ENCODE measurements at regions not wholly inside any gene's neighbourhood (a gene's known extent, or its start where the extent isn't known, plus 50 kb on each side); places are given as distances from the start of the nearest gene placed in this dataset.

DNA sequence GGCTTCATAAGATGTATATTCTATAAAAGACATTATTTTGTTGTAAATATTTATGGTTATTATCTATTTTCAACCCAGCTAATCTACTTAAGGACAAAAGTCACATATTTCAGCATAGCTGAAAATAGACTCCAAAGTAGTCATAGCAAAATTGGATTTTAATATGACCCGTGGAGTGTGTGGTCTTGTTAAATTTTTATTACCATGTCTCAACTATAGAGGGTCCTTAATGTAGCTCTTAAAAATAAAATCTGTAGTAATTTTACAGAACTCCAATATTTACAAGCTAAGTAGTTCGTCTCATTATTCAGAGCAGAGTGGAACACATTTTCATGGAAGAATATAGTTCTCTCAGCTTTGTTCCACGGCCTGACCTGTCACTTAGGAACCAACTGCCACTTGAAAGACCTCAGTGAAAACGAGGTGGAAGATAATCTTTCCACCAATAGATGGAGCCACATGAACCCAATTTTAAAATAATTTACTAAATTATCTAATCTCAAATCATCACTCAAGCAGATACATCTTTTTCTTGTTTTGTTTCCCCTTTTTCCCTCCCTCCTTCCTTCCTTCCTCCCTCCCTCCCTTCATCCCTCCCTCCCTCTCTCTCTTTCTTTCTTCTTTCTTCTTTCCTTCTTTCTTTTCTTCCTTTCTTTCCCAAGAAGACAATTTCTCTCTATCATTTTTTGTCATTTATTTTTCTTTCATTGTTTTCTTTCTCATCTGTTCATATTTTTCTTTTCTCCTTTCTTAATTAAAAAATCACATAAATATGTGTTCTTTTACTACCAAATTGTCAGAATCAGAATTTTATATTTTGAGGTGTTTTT, 97.2 kb downstream of the CLDN1 start:
- no peak overlapping the region for H3K4me2 ChIP-seq (ENCODE audit: insufficient read depth, low read length)
- H3K27me3 ChIP-seq (ENCODE audit: insufficient read depth, low read length), result no peaks in the 10 kb centered on the region
- no peak overlapping the region for H3K27ac ChIP-seq (ENCODE audit: low read depth, low read length)
- no peak for DNase-seq (ENCODE audit: insufficient read length, low spot score, missing footprints)
- H3K4me3 ChIP-seq (ENCODE audit: insufficient read depth, low read length), result no peak overlapping the region
- no peaks in the 10 kb centered on the region for H3K36me3 ChIP-seq (ENCODE audit: insufficient read depth, low read length)
- H3K9me3 ChIP-seq (ENCODE audit: low read depth, low read length), result no peaks in the 10 kb centered on the region
- no peaks in the 10 kb centered on the region for H4K20me1 ChIP-seq (ENCODE audit: insufficient read depth, low read length)
- H3K79me2 ChIP-seq (ENCODE audit: insufficient read depth, low read length), result no peaks in the 10 kb centered on the region
- peaks cover 4% of the 10 kb centered on the region for H3K4me1 ChIP-seq (ENCODE audit: insufficient read depth, low read length)
- no peak overlapping the region for H2AFZ ChIP-seq (ENCODE audit: low read length)
- TF ChIP-seq, protein P1, sequence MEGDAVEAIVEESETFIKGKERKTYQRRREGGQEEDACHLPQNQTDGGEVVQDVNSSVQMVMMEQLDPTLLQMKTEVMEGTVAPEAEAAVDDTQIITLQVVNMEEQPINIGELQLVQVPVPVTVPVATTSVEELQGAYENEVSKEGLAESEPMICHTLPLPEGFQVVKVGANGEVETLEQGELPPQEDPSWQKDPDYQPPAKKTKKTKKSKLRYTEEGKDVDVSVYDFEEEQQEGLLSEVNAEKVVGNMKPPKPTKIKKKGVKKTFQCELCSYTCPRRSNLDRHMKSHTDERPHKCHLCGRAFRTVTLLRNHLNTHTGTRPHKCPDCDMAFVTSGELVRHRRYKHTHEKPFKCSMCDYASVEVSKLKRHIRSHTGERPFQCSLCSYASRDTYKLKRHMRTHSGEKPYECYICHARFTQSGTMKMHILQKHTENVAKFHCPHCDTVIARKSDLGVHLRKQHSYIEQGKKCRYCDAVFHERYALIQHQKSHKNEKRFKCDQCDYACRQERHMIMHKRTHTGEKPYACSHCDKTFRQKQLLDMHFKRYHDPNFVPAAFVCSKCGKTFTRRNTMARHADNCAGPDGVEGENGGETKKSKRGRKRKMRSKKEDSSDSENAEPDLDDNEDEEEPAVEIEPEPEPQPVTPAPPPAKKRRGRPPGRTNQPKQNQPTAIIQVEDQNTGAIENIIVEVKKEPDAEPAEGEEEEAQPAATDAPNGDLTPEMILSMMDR (IDR thresholded peaks at IDR 0.05; ENCODE audit: extremely low read depth, low read depth, low read length), result peak; percentile 54

DNA sequence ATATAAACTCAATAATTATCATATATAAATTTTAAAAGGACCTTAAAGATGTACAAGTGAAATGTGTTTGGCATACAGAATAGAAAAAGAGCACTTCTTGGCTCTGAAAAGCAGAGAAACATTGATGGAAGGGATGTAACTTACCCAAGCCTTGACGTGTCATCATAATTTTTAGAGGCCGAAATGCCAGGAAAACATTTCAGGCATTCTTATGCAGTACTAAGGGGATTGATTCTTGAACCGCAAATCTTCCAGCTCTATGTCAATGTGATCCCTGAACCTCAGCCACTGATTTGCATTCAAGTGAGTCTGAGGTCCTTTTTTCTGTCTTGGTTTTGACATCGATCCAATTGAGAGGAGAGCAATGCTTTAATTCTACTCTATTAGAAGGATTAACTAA, 97.8 kb downstream of the CLDN1 start:
- Histone ChIP-seq H3K79me2 (ENCODE audit: insufficient read depth, low read length) (no peaks in the 10 kb centered on the region), H3K36me3 (ENCODE audit: insufficient read depth, low read length) (no peaks in the 10 kb centered on the region), H3K27me3 (ENCODE audit: insufficient read depth, low read length) (no peaks in the 10 kb centered on the region), H2AFZ (ENCODE audit: low read length) (no peak overlapping the region), H3K4me3 (ENCODE audit: insufficient read depth, low read length) (no peak overlapping the region), H3K4me1 (ENCODE audit: insufficient read depth, low read length) (peaks cover 4% of the 10 kb centered on the region), H3K27ac (ENCODE audit: low read depth, low read length) (no peak overlapping the region), H3K4me2 (ENCODE audit: insufficient read depth, low read length) (no peak overlapping the region), H4K20me1 (ENCODE audit: insufficient read depth, low read length) (no peaks in the 10 kb centered on the region), H3K9me3 (ENCODE audit: low read depth, low read length) (no peaks in the 10 kb centered on the region)
- DNase-seq (ENCODE audit: insufficient read length, low spot score, missing footprints), result no peak
- TF ChIP-seq, protein P1 (IDR thresholded peaks at IDR 0.05; ENCODE audit: extremely low read depth, low read depth, low read length), result no peak

DNA sequence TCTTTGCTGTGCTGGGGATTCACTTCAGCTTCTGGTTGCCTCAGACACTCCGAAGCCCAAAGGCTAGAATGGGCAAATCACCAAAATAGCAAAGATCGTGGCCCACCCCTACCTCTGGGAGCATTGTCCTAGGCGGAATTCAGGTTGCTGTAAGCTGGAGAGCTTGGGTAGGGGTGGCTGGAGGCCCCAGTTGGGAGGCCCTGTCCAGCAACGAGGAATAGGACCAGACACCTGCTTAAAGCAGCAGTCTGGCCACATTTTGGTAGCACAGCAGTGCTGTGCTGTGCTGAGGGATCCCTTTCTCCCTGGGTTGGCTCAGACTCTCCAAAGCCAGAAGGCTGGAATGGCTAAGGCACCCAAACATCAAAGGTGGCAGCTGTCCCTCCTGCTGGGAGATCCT, 99.3 kb downstream of the CLDN1 start:
- Histone ChIP-seq H3K4me2 (ENCODE audit: insufficient read depth, low read length) (no peak overlapping the region), H3K4me3 (ENCODE audit: insufficient read depth, low read length) (no peak overlapping the region), H3K27me3 (ENCODE audit: insufficient read depth, low read length) (no peaks in the 10 kb centered on the region), H3K36me3 (ENCODE audit: insufficient read depth, low read length) (no peaks in the 10 kb centered on the region), H2AFZ (ENCODE audit: low read length) (no peak overlapping the region), H3K4me1 (ENCODE audit: insufficient read depth, low read length) (peaks cover 4% of the 10 kb centered on the region), H3K79me2 (ENCODE audit: insufficient read depth, low read length) (no peaks in the 10 kb centered on the region), H4K20me1 (ENCODE audit: insufficient read depth, low read length) (no peaks in the 10 kb centered on the region), H3K27ac (ENCODE audit: low read depth, low read length) (no peak overlapping the region), H3K9me3 (ENCODE audit: low read depth, low read length) (no peaks in the 10 kb centered on the region)
- DNase-seq (ENCODE audit: insufficient read length, low spot score, missing footprints), result no peak
- TF ChIP-seq, protein P1 (IDR thresholded peaks at IDR 0.05; ENCODE audit: extremely low read depth, low read depth, low read length), result no peak

DNA sequence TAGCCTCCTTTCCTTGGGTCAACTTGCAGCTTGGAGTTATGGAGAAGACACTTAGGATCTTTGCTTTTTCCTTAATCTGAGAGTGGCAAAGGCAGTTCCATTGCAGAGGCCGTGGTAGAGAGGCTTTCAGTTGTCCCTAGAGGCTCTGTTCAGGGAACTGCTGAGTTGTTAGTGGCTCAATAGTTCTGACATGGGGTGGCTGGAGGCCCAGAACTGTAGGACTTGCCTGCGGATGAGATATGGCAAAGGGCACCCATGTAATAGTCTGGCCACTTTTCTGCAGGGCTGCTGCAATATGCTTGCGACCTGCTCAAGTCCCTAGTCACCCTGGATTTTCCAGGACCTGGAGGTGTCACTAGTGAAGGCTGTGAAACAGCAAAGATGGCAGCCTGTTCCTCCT, 99.9 kb downstream of the CLDN1 start:
- no peak for DNase-seq (ENCODE audit: insufficient read length, low spot score, missing footprints)
- Histone ChIP-seq H3K4me2 (ENCODE audit: insufficient read depth, low read length) (no peak overlapping the region), H2AFZ (ENCODE audit: low read length) (no peak overlapping the region), H4K20me1 (ENCODE audit: insufficient read depth, low read length) (no peaks in the 10 kb centered on the region), H3K9me3 (ENCODE audit: low read depth, low read length) (no peaks in the 10 kb centered on the region), H3K27me3 (ENCODE audit: insufficient read depth, low read length) (no peaks in the 10 kb centered on the region), H3K4me1 (ENCODE audit: insufficient read depth, low read length) (peaks cover 4% of the 10 kb centered on the region), H3K36me3 (ENCODE audit: insufficient read depth, low read length) (no peaks in the 10 kb centered on the region), H3K79me2 (ENCODE audit: insufficient read depth, low read length) (no peaks in the 10 kb centered on the region), H3K4me3 (ENCODE audit: insufficient read depth, low read length) (no peak overlapping the region), H3K27ac (ENCODE audit: low read depth, low read length) (no peak overlapping the region)
- TF ChIP-seq, protein P1 (IDR thresholded peaks at IDR 0.05; ENCODE audit: extremely low read depth, low read depth, low read length), result no peak

Measured in osteoblast (primary cell).